ENCODE measurements at regions not wholly inside any gene's neighbourhood (a gene's known extent, or its start where the extent isn't known, plus 50 kb on each side); places are given as distances from the start of the nearest gene placed in this dataset.

GRCh38 chr12:105723494-105723893, 393.0 kb downstream of the C12orf75 start:
- Mint-ChIP-seq H3K27me3 (peaks cover 3% of the 10 kb centered on the region), H3K4me1 (no peaks in the 10 kb centered on the region), H3K27ac (no peak overlapping the region), H3K4me3 (no peak overlapping the region), H3K36me3 (no peaks in the 10 kb centered on the region), H3K9me3 (no peaks in the 10 kb centered on the region)
- DNase-seq = no peak
- no peak for ATAC-seq (ENCODE audit: low read depth)
- POLR2A ChIA-PET = no interaction called here

- no peak for ATAC-seq (ENCODE audit: low read depth)
- Mint-ChIP-seq H3K4me3 (no peak overlapping the region), H3K36me3 (no peaks in the 10 kb centered on the region), H3K4me1 (no peaks in the 10 kb centered on the region), H3K27ac (no peak overlapping the region), H3K9me3 (no peaks in the 10 kb centered on the region), H3K27me3 (peaks cover 3% of the 10 kb centered on the region)
- POLR2A ChIA-PET = no interaction called here
- DNase-seq = no peak
Observed at GRCh38 chr12:105724641-105725040, 394.1 kb downstream of the C12orf75 start.

GRCh38 chr12:105725054-105725453, 394.6 kb downstream of the C12orf75 start:
- POLR2A ChIA-PET = no interaction called here
- Mint-ChIP-seq H3K4me1 (no peaks in the 10 kb centered on the region), H3K4me3 (no peak overlapping the region), H3K27ac (no peak overlapping the region), H3K27me3 (peaks cover 3% of the 10 kb centered on the region), H3K9me3 (no peaks in the 10 kb centered on the region), H3K36me3 (no peaks in the 10 kb centered on the region)
- ATAC-seq (ENCODE audit: low read depth) = no peak
- DNase-seq = no peak

GRCh38 chr12:105729181-105729771, 398.8 kb downstream of the C12orf75 start:
- Mint-ChIP-seq H3K4me3 (no peak overlapping the region), H3K4me1 (no peaks in the 10 kb centered on the region), H3K9me3 (no peaks in the 10 kb centered on the region), H3K27me3 (peaks cover 3% of the 10 kb centered on the region), H3K36me3 (no peaks in the 10 kb centered on the region), H3K27ac (no peak overlapping the region)
- ATAC-seq (ENCODE audit: low read depth) (no peak), DNase-seq (no peak)
- POLR2A ChIA-PET = no interaction called here

- Mint-ChIP-seq H3K4me1 (no peaks in the 10 kb centered on the region), H3K27ac (no peak overlapping the region), H3K36me3 (no peaks in the 10 kb centered on the region), H3K4me3 (no peak overlapping the region), H3K27me3 (peaks cover 2% of the 10 kb centered on the region), H3K9me3 (no peaks in the 10 kb centered on the region)
- no peak for ATAC-seq (ENCODE audit: low read depth)
- POLR2A ChIA-PET = no interaction called here
- no peak for DNase-seq
Observed at GRCh38 chr12:105729926-105730325, 399.4 kb downstream of the C12orf75 start.

- no peaks in the 10 kb centered on the region for H3K4me1 Mint-ChIP-seq
- no peaks in the 10 kb centered on the region for H3K36me3 Mint-ChIP-seq
- no peak overlapping the region for H3K27ac Mint-ChIP-seq
- H3K4me3 Mint-ChIP-seq = no peak overlapping the region
- no peaks in the 10 kb centered on the region for H3K27me3 Mint-ChIP-seq
- DNase-seq = no peak
- H3K9me3 Mint-ChIP-seq = no peaks in the 10 kb centered on the region
- ATAC-seq (ENCODE audit: low read depth) = no peak
- POLR2A ChIA-PET = no interaction called here
Observed at GRCh38 chr12:105733579-105733978, 403.1 kb downstream of the C12orf75 start.

- Mint-ChIP-seq H3K27ac (no peak overlapping the region), H3K27me3 (no peaks in the 10 kb centered on the region), H3K36me3 (no peaks in the 10 kb centered on the region), H3K9me3 (no peaks in the 10 kb centered on the region), H3K4me3 (no peak overlapping the region), H3K4me1 (no peaks in the 10 kb centered on the region)
- ATAC-seq (ENCODE audit: low read depth) (no peak), DNase-seq (no peak)
- POLR2A ChIA-PET = no interaction called here
Observed at GRCh38 chr12:105736498-105736897, 402.3 kb downstream of the NUAK1 start.

GRCh38 chr12:105738051-105738450, 400.7 kb downstream of the NUAK1 start:
- no peak overlapping the region for H3K27ac Mint-ChIP-seq
- POLR2A ChIA-PET = no interaction called here
- H3K4me3 Mint-ChIP-seq = no peak overlapping the region
- DNase-seq (no peak), ATAC-seq (ENCODE audit: low read depth) (no peak)
- no peaks in the 10 kb centered on the region for H3K36me3 Mint-ChIP-seq
- no peaks in the 10 kb centered on the region for H3K27me3 Mint-ChIP-seq
- no peaks in the 10 kb centered on the region for H3K4me1 Mint-ChIP-seq
- no peaks in the 10 kb centered on the region for H3K9me3 Mint-ChIP-seq

- H3K4me3 Mint-ChIP-seq = no peak overlapping the region
- ATAC-seq (ENCODE audit: low read depth) (no peak), DNase-seq (no peak)
- no peak overlapping the region for H3K27ac Mint-ChIP-seq
- POLR2A ChIA-PET = no interaction called here
- no peaks in the 10 kb centered on the region for H3K4me1 Mint-ChIP-seq
- no peaks in the 10 kb centered on the region for H3K9me3 Mint-ChIP-seq
- H3K36me3 Mint-ChIP-seq = no peaks in the 10 kb centered on the region
- H3K27me3 Mint-ChIP-seq = no peaks in the 10 kb centered on the region
Observed at GRCh38 chr12:105740369-105740768, 398.4 kb downstream of the NUAK1 start.

- POLR2A ChIA-PET = no interaction called here
- H3K27me3 Mint-ChIP-seq = no peaks in the 10 kb centered on the region
- no peaks in the 10 kb centered on the region for H3K36me3 Mint-ChIP-seq
- H3K27ac Mint-ChIP-seq = no peak overlapping the region
- DNase-seq (no peak), ATAC-seq (ENCODE audit: low read depth) (no peak)
- no peak overlapping the region for H3K4me3 Mint-ChIP-seq
- H3K4me1 Mint-ChIP-seq = no peaks in the 10 kb centered on the region
- no peaks in the 10 kb centered on the region for H3K9me3 Mint-ChIP-seq
Observed at GRCh38 chr12:105740970-105741725, 397.6 kb downstream of the NUAK1 start.

- Mint-ChIP-seq H3K4me1 (no peaks in the 10 kb centered on the region), H3K9me3 (no peaks in the 10 kb centered on the region), H3K36me3 (no peaks in the 10 kb centered on the region), H3K4me3 (no peak overlapping the region), H3K27me3 (no peaks in the 10 kb centered on the region), H3K27ac (no peak overlapping the region)
- DNase-seq = no peak
- no peak for ATAC-seq (ENCODE audit: low read depth)
- POLR2A ChIA-PET = no interaction called here
Observed at GRCh38 chr12:105741786-105742566, 396.8 kb downstream of the NUAK1 start.

- ATAC-seq (ENCODE audit: low read depth) (no peak), DNase-seq (no peak)
- Mint-ChIP-seq H3K27me3 (no peaks in the 10 kb centered on the region), H3K36me3 (no peaks in the 10 kb centered on the region), H3K27ac (no peak overlapping the region), H3K9me3 (no peaks in the 10 kb centered on the region), H3K4me3 (no peak overlapping the region), H3K4me1 (no peaks in the 10 kb centered on the region)
- POLR2A ChIA-PET = no interaction called here
Observed at GRCh38 chr12:105742567-105742874, 396.2 kb downstream of the NUAK1 start.

GRCh38 chr12:105744371-105745058, 394.2 kb downstream of the NUAK1 start:
- no peak overlapping the region for H3K27ac Mint-ChIP-seq
- H3K27me3 Mint-ChIP-seq = no peaks in the 10 kb centered on the region
- H3K9me3 Mint-ChIP-seq = no peaks in the 10 kb centered on the region
- no peaks in the 10 kb centered on the region for H3K4me1 Mint-ChIP-seq
- ATAC-seq (ENCODE audit: low read depth) = no peak
- DNase-seq = no peak
- POLR2A ChIA-PET = no interaction called here
- no peak overlapping the region for H3K4me3 Mint-ChIP-seq
- no peaks in the 10 kb centered on the region for H3K36me3 Mint-ChIP-seq

- POLR2A ChIA-PET = no interaction called here
- Mint-ChIP-seq H3K4me1 (no peaks in the 10 kb centered on the region), H3K27me3 (no peaks in the 10 kb centered on the region), H3K36me3 (no peaks in the 10 kb centered on the region), H3K4me3 (no peak overlapping the region), H3K27ac (no peak overlapping the region), H3K9me3 (no peaks in the 10 kb centered on the region)
- ATAC-seq (ENCODE audit: low read depth) (no peak), DNase-seq (no peak)
Observed at GRCh38 chr12:105745811-105746210, 392.9 kb downstream of the NUAK1 start.
